WTC11 (cell line): ENCODE measurements at regions not wholly inside any gene's neighbourhood (a gene's known extent, or its start where the extent isn't known, plus 50 kb on each side); places are given as distances from the start of the nearest gene placed in this dataset.

ENCODE experiments used
- CREB1 ChIP-seq: sonication (generic); formaldehyde crosslinking; IDR thresholded peaks from 2 replicates; pipeline ENCODE4 v1.8.0; 2023; ENCODE audit warnings: mild to moderate bottlenecking, missing genetic modification reagents
- IRF2 ChIP-seq: sonication (generic); formaldehyde crosslinking; IDR thresholded peaks from 2 replicates; pipeline ENCODE4 v1.8.0; 2022; ENCODE audit warnings: low read depth, missing genetic modification reagents, borderline replicate concordance
- JUN ChIP-seq: sonication (generic); formaldehyde crosslinking; IDR thresholded peaks from 2 replicates; pipeline ENCODE4 v1.8.0; 2023; ENCODE audit warnings: mild to moderate bottlenecking, missing genetic modification reagents
- NFYB ChIP-seq: sonication (generic); formaldehyde crosslinking; conservative IDR thresholded peaks from 2 replicates; pipeline ENCODE4 v1.8.0; 2022; ENCODE audit warnings: low read depth, missing genetic modification reagents
- NR1H2 ChIP-seq: sonication (generic); formaldehyde crosslinking; IDR thresholded peaks from 2 replicates; pipeline ENCODE4 v1.9.0; 2021; ENCODE audit warnings: mild to moderate bottlenecking, moderate library complexity, missing genetic modification reagents
- SP1 ChIP-seq: sonication (generic); formaldehyde crosslinking; conservative IDR thresholded peaks from 2 replicates; pipeline ENCODE4 v1.8.1; 2022; ENCODE audit warnings: missing genetic modification reagents
- ZNF121 ChIP-seq: sonication (generic); formaldehyde crosslinking; IDR thresholded peaks from 2 replicates; pipeline ENCODE4 v1.8.0; 2023; ENCODE audit warnings: missing genetic modification reagents
- TF ChIP-seq, protein P1 (sequence below): fragments of 250-450 bp; sonication (Bioruptor Pico); conservative IDR thresholded peaks from 2 replicates; pipeline ENCODE4 v1.9.0; 2021; ENCODE audit warnings: mild to moderate bottlenecking
- TF ChIP-seq, protein P2 (sequence below): fragments of 200-600 bp; IDR thresholded peaks from 2 replicates; pipeline ENCODE4 v1.8.0; 2022; ENCODE audit warnings: antibody characterized with exemption

DNA sequence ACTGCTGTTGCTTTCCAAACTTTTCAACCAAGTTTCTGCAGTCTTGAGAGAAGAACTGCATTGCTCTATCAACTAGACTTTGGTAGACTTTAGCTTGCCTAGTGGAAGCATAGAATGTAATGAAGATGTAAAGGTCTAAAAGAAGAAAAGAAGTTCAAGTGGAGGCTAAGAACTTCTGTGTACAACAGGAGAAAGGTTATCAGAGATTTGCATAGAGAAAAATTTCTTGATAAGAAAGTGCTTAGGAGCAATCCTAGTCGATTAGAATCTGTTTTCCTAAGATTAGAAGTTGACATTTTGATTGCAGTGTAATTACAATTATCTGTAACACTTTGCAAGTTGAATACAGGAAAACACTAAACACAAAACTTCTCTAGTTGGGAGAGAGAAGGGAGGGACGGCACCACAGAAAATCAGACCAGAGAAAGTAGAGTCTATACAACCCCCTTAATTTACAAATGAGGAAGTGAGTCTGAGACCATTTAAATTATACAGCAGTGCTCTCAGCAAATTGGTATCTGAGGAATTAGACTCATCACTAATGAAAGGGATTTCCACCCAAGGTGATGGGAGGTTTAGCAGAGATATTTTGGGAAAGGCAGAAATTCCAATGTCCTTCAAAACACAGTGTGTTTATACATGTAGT is 194.3 kb upstream of the MARCKS start:
- TF ChIP-seq JUN (CRISPR knock-in tag) (no peak), ZNF121 (no peak), NFYB (no peak), IRF2 (CRISPR knock-in tag) (no peak), NR1H2 (CRISPR knock-in tag) (no peak), SP1 (no peak), CREB1 (CRISPR knock-in tag) (no peak)
- TF ChIP-seq, protein P1, sequence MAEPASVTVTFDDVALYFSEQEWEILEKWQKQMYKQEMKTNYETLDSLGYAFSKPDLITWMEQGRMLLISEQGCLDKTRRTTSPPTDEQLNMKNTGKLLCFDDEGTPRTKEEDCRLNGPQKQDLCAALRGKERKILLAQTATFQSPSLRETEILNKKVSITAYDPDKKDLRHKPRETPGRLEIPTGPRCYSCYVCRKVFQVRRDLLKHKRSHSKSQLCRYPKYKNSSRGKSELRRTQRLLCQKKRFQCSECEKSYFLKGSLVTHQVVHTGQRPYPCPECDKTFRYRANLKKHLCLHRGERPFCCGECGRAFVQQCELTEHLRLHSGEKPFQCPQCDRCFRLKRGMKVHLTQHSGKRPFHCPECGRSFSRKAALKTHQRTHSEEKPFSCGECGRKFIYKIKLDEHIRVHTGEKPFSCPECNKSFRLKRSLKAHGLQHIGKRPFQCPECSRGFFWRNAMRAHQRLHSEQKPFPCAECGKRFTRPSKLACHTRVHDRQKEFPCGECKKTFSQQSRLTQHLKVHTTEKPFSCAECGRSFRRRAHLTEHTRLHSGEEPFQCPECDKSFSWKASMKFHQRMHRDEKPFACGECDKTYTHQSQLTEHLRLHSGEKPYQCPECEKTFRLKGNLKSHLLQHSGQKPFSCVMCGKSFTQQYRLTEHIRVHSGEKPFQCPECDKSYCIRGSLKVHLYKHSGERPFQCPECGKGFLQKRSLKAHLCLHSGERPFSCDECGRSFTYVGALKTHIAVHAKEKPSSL (CRISPR knock-in tag), result no peak
- TF ChIP-seq, protein P2, sequence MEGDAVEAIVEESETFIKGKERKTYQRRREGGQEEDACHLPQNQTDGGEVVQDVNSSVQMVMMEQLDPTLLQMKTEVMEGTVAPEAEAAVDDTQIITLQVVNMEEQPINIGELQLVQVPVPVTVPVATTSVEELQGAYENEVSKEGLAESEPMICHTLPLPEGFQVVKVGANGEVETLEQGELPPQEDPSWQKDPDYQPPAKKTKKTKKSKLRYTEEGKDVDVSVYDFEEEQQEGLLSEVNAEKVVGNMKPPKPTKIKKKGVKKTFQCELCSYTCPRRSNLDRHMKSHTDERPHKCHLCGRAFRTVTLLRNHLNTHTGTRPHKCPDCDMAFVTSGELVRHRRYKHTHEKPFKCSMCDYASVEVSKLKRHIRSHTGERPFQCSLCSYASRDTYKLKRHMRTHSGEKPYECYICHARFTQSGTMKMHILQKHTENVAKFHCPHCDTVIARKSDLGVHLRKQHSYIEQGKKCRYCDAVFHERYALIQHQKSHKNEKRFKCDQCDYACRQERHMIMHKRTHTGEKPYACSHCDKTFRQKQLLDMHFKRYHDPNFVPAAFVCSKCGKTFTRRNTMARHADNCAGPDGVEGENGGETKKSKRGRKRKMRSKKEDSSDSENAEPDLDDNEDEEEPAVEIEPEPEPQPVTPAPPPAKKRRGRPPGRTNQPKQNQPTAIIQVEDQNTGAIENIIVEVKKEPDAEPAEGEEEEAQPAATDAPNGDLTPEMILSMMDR, result no peak
